AG04449 (cell line): ENCODE measurements at regions not wholly inside any gene's neighbourhood (a gene's known extent, or its start where the extent isn't known, plus 50 kb on each side); places are given as distances from the start of the nearest gene placed in this dataset.

Source experiments
- CTCF ChIA-PET: fragments of 350-600 bp; formaldehyde crosslinking; extraction: SDS; loops from one replicate; lab custom pipeline; 2021; ENCODE audit warnings: antibody characterized with exemption; lab: Yijun Ruan, JAX
- POLR2A ChIA-PET: fragments of 400-600, 350-600 bp; formaldehyde crosslinking; extraction: SDS; loops from one replicate; lab custom pipeline; 2020; ENCODE audit warnings: antibody characterized with exemption, inconsistent platforms; lab: Yijun Ruan, JAX
- DNase-seq: peaks from one replicate; pipeline ENCODE4 v3.0.0-alpha.2; 2010; ENCODE audit warnings: low read depth, low spot score
- H3K4me3 ChIP-seq: 2 replicates; pipeline ENCODE4 v1.5.1; 2011; ENCODE audit warnings: low read depth, mild to moderate bottlenecking, control low read depth, low read length
- CTCF ChIP-seq: IDR thresholded peaks from one replicate; pipeline ENCODE4 v1.5.1; 2011; ENCODE audit warnings: mild to moderate bottlenecking, moderate library complexity, low read length, control low read depth, inconsistent platforms; ENCODE audit not compliant: insufficient read depth; ENCODE audit errors: missing control alignments

GRCh38 chr12:70982991-70983390 lies 62.5 kb upstream of the PTPRR start:
- ChIA-PET CTCF (no interaction called here), POLR2A (interaction anchor here (0.6 to 1.7 kb wide), 2 partner anchors 12 to 25 kb away, joined by 3 to 6 read pairs; no protein-coding TSS in a partner anchor)
- DNase-seq, result peak; percentile 87
- no peak for TF ChIP-seq CTCF
- H3K4me3 ChIP-seq, result no peak overlapping the region

- CTCF ChIA-PET, result no interaction called here
- no peak overlapping the region for H3K4me3 ChIP-seq
- TF ChIP-seq CTCF, result no peak
- POLR2A ChIA-PET, result interaction anchor here (1.7 kb wide), 1 partner anchor 12 kb away, joined by 6 read pairs; no protein-coding TSS in a partner anchor
- DNase-seq, result no peak
These were observed 61.7 kb upstream of the PTPRR start for GRCh38 chr12:70982286-70982685.

DNA sequence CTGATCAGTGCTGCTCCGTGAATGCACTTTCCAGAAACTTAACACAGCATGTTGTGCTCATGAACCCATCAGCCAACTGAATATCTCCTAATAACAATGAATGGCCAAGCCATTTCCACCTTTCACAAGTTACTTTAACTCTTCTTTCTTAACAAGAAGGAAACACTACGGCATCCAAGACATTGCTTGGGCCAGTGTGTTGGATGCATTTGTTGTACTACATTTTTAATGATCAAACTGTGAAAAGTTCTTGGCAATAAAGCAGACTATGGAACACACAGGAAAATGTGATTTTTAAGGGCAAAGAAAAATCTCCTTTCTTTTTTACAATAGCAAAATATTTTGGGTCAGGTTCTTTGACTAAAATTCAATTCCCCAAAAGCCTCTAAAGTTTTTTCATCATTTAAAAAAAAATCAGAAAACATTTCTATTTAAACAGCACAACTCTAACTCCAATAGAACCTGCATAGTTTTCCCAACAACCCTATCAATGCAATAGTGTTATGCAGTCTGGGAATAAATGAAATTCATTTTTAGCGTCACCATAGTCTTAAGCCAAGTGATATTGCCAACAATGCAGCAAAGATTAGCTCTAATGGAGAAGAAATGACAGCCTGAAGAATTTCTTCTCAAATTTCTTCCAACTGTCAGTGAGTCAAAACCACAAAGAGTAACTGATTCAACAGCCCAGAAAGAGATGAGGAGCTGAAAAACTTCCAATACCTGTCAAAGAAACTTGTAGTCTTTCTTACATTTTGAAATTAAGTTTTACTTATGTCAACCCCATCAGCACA lies 50.7 kb upstream of the PTPRR start:
- POLR2A ChIA-PET, result no interaction called here
- TF ChIP-seq CTCF, result no peak
- H3K4me3 ChIP-seq, result no peak overlapping the region
- no peak for DNase-seq
- CTCF ChIA-PET, result no interaction called here
